Thyroid gland (tissue), 4 donors: ENCODE measurements at regions not wholly inside any gene's neighbourhood (a gene's known extent, or its start where the extent isn't known, plus 50 kb on each side); places are given as distances from the start of the nearest gene placed in this dataset.

Experiments used
- POLR2A ChIP-seq, 2 donors: fragments of 450-650 bp; IDR thresholded peaks; one replicate each; pipeline ENCODE4 v1.6.1; 2017; ENCODE audit warnings: antibody characterized with exemption in 2 of 2, mild to moderate bottlenecking in 2 of 2, moderate library complexity in 1 of 2
- TF ChIP-seq, protein P1 (sequence below), 6 experiments: fragments of 200-600 bp in 3 of 6; fragments of 450-650 bp in 3 of 6; sonication (generic) in 3 of 6; IDR thresholded peaks; one replicate each; pipeline ENCODE4 v1.5.1; 2016 to 2019; ENCODE audit warnings: antibody characterized with exemption in 6 of 6, mild to moderate bottlenecking in 2 of 6, inconsistent platforms in 1 of 6, moderate library complexity in 1 of 6

DNA sequence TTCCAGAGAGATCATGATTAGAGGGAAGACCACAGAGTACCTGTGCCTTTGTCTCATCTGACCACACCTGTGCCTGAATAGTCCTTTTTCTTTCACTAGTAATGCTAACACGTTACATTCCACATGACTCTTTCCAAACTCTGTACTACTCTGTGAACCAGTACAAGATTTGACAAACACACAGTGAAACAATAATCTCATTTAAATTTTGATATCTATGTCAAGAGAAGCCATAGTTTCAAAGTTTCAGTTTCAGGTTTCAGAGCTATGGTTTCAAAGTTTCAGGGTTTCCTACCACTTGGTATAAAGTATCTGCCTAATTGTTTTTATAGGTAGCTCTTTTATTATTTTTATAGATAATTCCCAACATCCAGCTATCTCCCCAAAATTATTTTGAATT lies 62.0 kb upstream of the PHACTR2 start:
- TF ChIP-seq, protein P1, sequence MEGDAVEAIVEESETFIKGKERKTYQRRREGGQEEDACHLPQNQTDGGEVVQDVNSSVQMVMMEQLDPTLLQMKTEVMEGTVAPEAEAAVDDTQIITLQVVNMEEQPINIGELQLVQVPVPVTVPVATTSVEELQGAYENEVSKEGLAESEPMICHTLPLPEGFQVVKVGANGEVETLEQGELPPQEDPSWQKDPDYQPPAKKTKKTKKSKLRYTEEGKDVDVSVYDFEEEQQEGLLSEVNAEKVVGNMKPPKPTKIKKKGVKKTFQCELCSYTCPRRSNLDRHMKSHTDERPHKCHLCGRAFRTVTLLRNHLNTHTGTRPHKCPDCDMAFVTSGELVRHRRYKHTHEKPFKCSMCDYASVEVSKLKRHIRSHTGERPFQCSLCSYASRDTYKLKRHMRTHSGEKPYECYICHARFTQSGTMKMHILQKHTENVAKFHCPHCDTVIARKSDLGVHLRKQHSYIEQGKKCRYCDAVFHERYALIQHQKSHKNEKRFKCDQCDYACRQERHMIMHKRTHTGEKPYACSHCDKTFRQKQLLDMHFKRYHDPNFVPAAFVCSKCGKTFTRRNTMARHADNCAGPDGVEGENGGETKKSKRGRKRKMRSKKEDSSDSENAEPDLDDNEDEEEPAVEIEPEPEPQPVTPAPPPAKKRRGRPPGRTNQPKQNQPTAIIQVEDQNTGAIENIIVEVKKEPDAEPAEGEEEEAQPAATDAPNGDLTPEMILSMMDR (IDR thresholded peaks at IDR 0.05): no peak
- TF ChIP-seq POLR2A (IDR thresholded peaks at IDR 0.05): no peak
